OCI-LY7 (cell line): ENCODE measurements at regions not wholly inside any gene's neighbourhood (a gene's known extent, or its start where the extent isn't known, plus 50 kb on each side); places are given as distances from the start of the nearest gene placed in this dataset.

Experiments used
- BruUV-seq: library from RNA; stranded (reverse); fragments of 400-500 nt; replicated peaks from 2 replicates; lab custom pipeline; 2021; lab: Mats Ljungman, UMichigan
- CTCF ChIA-PET: fragments of 300-600 bp; sonication (Branson Sonifier 250); formaldehyde crosslinking; loops from one replicate; lab custom pipeline; 2022; ENCODE audit warnings: antibody characterized with exemption; ENCODE audit not compliant: unreplicated experiment; lab: Charles Lee
- POLR2A ChIA-PET: fragments of 300-600 bp; sonication (Branson Sonifier 250); formaldehyde crosslinking; loops from one replicate; lab custom pipeline; 2022; ENCODE audit warnings: antibody characterized with exemption; lab: Charles Lee
- DNase-seq: peaks from one replicate; pipeline ENCODE4 v3.0.0-alpha.2; 2015; ENCODE audit warnings: low spot score
- H2AFZ ChIP-seq: fragments of 200-600 bp; sonication (generic), shearing (Covaris generic); 2 replicates; pipeline ENCODE4 v1.6.1; 2014; ENCODE audit warnings: mild to moderate bottlenecking, antibody characterized with exemption, low read length, moderate library complexity
- H3K27ac ChIP-seq: fragments of 200-600 bp; sonication (generic); 2 replicates; pipeline ENCODE4 v1.5.1; 2014; ENCODE audit warnings: mixed run types, low read depth, mild to moderate bottlenecking, moderate library complexity, low read length, inconsistent platforms; ENCODE audit not compliant: poor library complexity, severe bottlenecking
- H3K36me3 ChIP-seq: fragments of 200-600 bp; sonication (generic); 2 replicates; pipeline ENCODE4 v1.6.1; 2014; ENCODE audit warnings: mild to moderate bottlenecking, antibody characterized with exemption, low read length, moderate library complexity, mixed read lengths; ENCODE audit not compliant: insufficient read depth
- H3K4me1 ChIP-seq: fragments of 200-600 bp; sonication (generic); 2 replicates; pipeline ENCODE4 v1.5.1; 2014; ENCODE audit warnings: mild to moderate bottlenecking, low read length; ENCODE audit not compliant: insufficient read depth, poor library complexity, severe bottlenecking
- H3K4me2 ChIP-seq: fragments of 200-600 bp; sonication (generic); 2 replicates; pipeline ENCODE4 v1.6.1; 2014; ENCODE audit warnings: mild to moderate bottlenecking, low read length
- H3K4me3 ChIP-seq: fragments of 200-600 bp; sonication (generic); 2 replicates; pipeline ENCODE4 v1.5.1; 2014; ENCODE audit warnings: mild to moderate bottlenecking, low read depth, low read length; ENCODE audit not compliant: poor library complexity, severe bottlenecking
- H3K79me2 ChIP-seq: fragments of 200-600 bp; sonication (generic); 2 replicates; pipeline ENCODE4 v1.6.1; 2016; ENCODE audit warnings: low read depth, mild to moderate bottlenecking, low read length, moderate library complexity, mixed read lengths; ENCODE audit not compliant: insufficient read depth
- H3K9me2 ChIP-seq: fragments of 200-600 bp; sonication (generic); 2 replicates; pipeline ENCODE4 v1.6.1; 2016; ENCODE audit warnings: mild to moderate bottlenecking, low read length, mixed read lengths; ENCODE audit not compliant: insufficient read depth
- H3K9me3 ChIP-seq: fragments of 200-600 bp; sonication (generic); 2 replicates; pipeline ENCODE4 v1.6.1; 2014; ENCODE audit warnings: mild to moderate bottlenecking, mixed run types, low read length, mixed read lengths
- H4K20me1 ChIP-seq: fragments of 200-600 bp; sonication (generic); 2 replicates; pipeline ENCODE4 v1.6.1; 2014; ENCODE audit warnings: mild to moderate bottlenecking, antibody characterized with exemption, low read length, moderate library complexity, mixed read lengths; ENCODE audit not compliant: insufficient read depth
- EZH2phosphoT487 ChIP-seq: fragments of 200-600 bp; sonication (generic); IDR thresholded peaks from 2 replicates; pipeline ENCODE4 v1.6.1; 2018; ENCODE audit warnings: low read depth, borderline replicate concordance, mild to moderate bottlenecking, mixed run types, antibody characterized with exemption, low read length, moderate library complexity, mixed read lengths
- intact Hi-C: fragments of 100-400 bp; cut with micrococcal nuclease; formaldehyde crosslinking; loops from one replicate; pipeline ENCODE4 v1.10.0; 2022; ENCODE audit not compliant: unreplicated experiment
- TF ChIP-seq, protein P1 (sequence below): fragments of 200-600 bp; sonication (generic); conservative IDR thresholded peaks from 2 replicates; pipeline ENCODE4 v1.5.1; 2014; ENCODE audit warnings: mild to moderate bottlenecking, antibody characterized with exemption, low read length, moderate library complexity, mixed read lengths

DNA sequence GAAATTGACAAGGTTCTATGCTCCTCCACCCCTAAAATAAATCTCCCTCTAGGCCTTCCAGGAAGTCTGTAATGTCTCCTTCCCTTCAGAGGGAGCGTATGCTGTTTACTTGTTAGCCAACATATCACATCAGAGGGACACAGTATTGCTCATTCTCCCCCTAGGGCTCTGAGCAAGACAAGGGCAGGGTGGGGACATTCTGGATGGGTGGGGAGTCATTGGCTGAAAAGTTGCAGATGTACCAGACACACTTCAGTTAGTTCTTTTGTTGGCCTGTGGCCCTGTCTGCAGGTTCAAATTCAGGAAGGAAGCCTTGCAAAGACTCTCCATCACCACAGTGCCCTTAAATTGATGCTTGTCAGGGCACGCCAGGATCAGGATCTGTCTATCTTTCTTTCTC is 106.3 kb upstream of the TEX13D start:
- no peak overlapping the region for H3K27ac ChIP-seq
- H3K4me3 ChIP-seq = no peak overlapping the region
- H2AFZ ChIP-seq = no peak overlapping the region
- no peaks in the 10 kb centered on the region for H3K36me3 ChIP-seq
- H4K20me1 ChIP-seq = no peaks in the 10 kb centered on the region
- H3K79me2 ChIP-seq = no peaks in the 10 kb centered on the region
- H3K4me2 ChIP-seq = no peak overlapping the region
- POLR2A ChIA-PET = no interaction called here
- no peak for DNase-seq
- BruUV-seq = no TSS peak
- H3K9me2 ChIP-seq = no peaks in the 10 kb centered on the region
- CTCF ChIA-PET = no interaction called here
- intact Hi-C loops = no loop called here
- TF ChIP-seq, protein P1, sequence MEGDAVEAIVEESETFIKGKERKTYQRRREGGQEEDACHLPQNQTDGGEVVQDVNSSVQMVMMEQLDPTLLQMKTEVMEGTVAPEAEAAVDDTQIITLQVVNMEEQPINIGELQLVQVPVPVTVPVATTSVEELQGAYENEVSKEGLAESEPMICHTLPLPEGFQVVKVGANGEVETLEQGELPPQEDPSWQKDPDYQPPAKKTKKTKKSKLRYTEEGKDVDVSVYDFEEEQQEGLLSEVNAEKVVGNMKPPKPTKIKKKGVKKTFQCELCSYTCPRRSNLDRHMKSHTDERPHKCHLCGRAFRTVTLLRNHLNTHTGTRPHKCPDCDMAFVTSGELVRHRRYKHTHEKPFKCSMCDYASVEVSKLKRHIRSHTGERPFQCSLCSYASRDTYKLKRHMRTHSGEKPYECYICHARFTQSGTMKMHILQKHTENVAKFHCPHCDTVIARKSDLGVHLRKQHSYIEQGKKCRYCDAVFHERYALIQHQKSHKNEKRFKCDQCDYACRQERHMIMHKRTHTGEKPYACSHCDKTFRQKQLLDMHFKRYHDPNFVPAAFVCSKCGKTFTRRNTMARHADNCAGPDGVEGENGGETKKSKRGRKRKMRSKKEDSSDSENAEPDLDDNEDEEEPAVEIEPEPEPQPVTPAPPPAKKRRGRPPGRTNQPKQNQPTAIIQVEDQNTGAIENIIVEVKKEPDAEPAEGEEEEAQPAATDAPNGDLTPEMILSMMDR = no peak
- no peak for TF ChIP-seq EZH2phosphoT487
- no peaks in the 10 kb centered on the region for H3K9me3 ChIP-seq
- H3K4me1 ChIP-seq = no peaks in the 10 kb centered on the region

DNA sequence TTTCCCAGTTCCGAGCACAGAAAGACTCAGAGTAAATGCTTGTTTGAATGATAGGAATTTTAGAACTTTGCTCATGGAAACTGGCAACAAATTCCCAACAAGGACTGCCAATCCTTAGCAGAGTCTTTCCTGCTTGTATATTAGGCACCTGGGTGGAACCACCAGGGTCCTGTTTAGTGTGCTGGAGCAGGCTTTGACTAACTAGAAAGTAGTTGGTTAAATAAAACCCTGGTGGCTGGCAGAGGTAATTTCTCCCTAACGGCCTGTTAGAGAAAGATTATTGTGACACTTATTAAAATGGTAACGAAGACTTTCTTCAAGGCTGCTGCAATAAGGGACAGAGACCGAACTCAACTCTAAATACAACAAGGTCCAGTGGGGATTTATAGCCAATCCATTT is 103.6 kb upstream of the TEX13D start:
- CTCF ChIA-PET = no interaction called here
- H3K9me2 ChIP-seq = no peaks in the 10 kb centered on the region

DNA sequence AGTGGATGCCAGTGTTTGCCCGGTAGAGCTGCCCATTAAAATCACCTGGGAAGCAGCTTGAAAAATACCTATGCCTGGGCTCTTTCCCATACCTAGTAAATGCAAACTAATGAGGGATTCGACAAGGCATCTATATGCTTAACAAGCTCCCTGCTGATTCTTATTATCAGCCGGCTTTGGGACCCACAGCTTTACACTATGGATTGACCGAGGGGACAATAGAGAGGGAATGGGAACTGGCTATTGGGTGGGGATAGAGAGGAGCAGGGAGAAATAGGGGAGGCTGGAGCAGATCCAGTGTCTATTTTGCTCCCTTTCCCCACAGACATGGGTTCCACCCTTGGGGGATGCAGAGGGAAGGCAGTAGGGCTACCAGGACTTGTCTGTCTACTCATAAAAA is 103.1 kb upstream of the TEX13D start:
- Histone ChIP-seq H3K4me1 (no peaks in the 10 kb centered on the region), H3K27ac (no peak overlapping the region), H3K9me3 (no peaks in the 10 kb centered on the region), H3K9me2 (no peaks in the 10 kb centered on the region), H3K79me2 (no peaks in the 10 kb centered on the region), H3K4me2 (no peak overlapping the region), H3K36me3 (no peaks in the 10 kb centered on the region), H2AFZ (no peak overlapping the region), H3K4me3 (no peak overlapping the region), H4K20me1 (no peaks in the 10 kb centered on the region)
- CTCF ChIA-PET = no interaction called here
- TF ChIP-seq, protein P1 = no peak
- no peak for TF ChIP-seq EZH2phosphoT487
- DNase-seq = no peak
- POLR2A ChIA-PET = no interaction called here
- no TSS peak for BruUV-seq
- intact Hi-C loops = no loop called here

More for the DNA sequence above, 103.6 kb upstream of the TEX13D start:
- H3K4me3 ChIP-seq = no peak overlapping the region
- intact Hi-C loops = no loop called here
- no peak overlapping the region for H3K4me2 ChIP-seq
- H3K27ac ChIP-seq = no peak overlapping the region
- POLR2A ChIA-PET = no interaction called here
- TF ChIP-seq EZH2phosphoT487 = no peak
- TF ChIP-seq, protein P1 = no peak
- H2AFZ ChIP-seq = no peak overlapping the region
- no peaks in the 10 kb centered on the region for H3K4me1 ChIP-seq
- H4K20me1 ChIP-seq = no peaks in the 10 kb centered on the region
- H3K9me3 ChIP-seq = no peaks in the 10 kb centered on the region
- no peaks in the 10 kb centered on the region for H3K36me3 ChIP-seq
- no TSS peak for BruUV-seq
- peak; percentile 5 for DNase-seq
- no peaks in the 10 kb centered on the region for H3K79me2 ChIP-seq
